K562 (cell line): ENCODE measurements at regions not wholly inside any gene's neighbourhood (a gene's known extent, or its start where the extent isn't known, plus 50 kb on each side); places are given as distances from the start of the nearest gene placed in this dataset.

Source experiments
- ATAC-seq: fragments of 200-7000 bp; cut with Tn5 transposase; 3 replicates; pipeline ENCODE4 v1.9.1; 2020; ENCODE audit warnings: moderate library complexity
- BruUV-seq: library from RNA; stranded (reverse); fragments of 400-500 nt; replicated peaks from 2 replicates; lab custom pipeline; 2021; lab: Mats Ljungman, UMichigan
- CTCF ChIA-PET: fragments of 300-600 bp; formaldehyde crosslinking; extraction: SDS; loops from one replicate; lab custom pipeline; 2021; ENCODE audit warnings: low intra/inter-chr PET ratio; lab: Yijun Ruan, JAX
- POLR2A ChIA-PET: fragments of 300-600, 350-650 bp; sonication (Branson Sonifier 250); formaldehyde crosslinking; extraction: SDS; loops from one replicate; lab custom pipeline; 2021; ENCODE audit warnings: antibody characterized with exemption, inconsistent platforms; lab: Yijun Ruan, JAX
- DNase-seq, 4 experiments: peaks; one replicate each; pipeline versions ENCODE4 v3.0.0 to v3.0.0-alpha.2; 2011 to 2018; ENCODE audit warnings: low spot score in 3 of 4, mixed read lengths in 3 of 4; ENCODE audit errors: extremely low read depth in 1 of 4
- FAIRE-seq: peaks from 2 replicates; lab custom pipeline; 2011; peaks lifted over from hg19 to GRCh38; lab: Jason Lieb, UNC
- H2AFZ ChIP-seq: 2 replicates; pipeline ENCODE4 v1.6.0; 2011; ENCODE audit warnings: low read depth, low read length, control low read depth, inconsistent platforms
- H3K27ac ChIP-seq: fragments of 200-600 bp; 3 replicates; pipeline ENCODE4 v1.8.0; 2011; ENCODE audit warnings: low read depth, mild to moderate bottlenecking, control low read depth, inconsistent platforms, low read length, moderate library complexity, mixed read lengths; ENCODE audit errors: extremely low read depth
- H3K27me3 ChIP-seq, 2 experiments: fragments of 300-600 bp in 1 of 2; 2 replicates in 1 of 2; 3 replicates in 1 of 2; pipeline versions ENCODE4 v1.6.0 to v1.8.0; 2011; ENCODE audit warnings: inconsistent platforms in 2 of 2, low read length in 2 of 2, mild to moderate bottlenecking in 1 of 2, mixed read lengths in 1 of 2, moderate library complexity in 1 of 2; ENCODE audit not compliant: control insufficient read depth in 2 of 2, insufficient read depth in 2 of 2
- H3K36me3 ChIP-seq: fragments of 300-600 bp; 3 replicates; pipeline ENCODE4 v1.8.0; 2011; ENCODE audit warnings: mild to moderate bottlenecking, low read length, inconsistent platforms; ENCODE audit not compliant: control insufficient read depth, insufficient read depth
- H3K4me1 ChIP-seq, 2 experiments: fragments of 200-600 bp in 1 of 2; replicated peaks in 1 of 2; 2 replicates in 1 of 2; 3 replicates in 1 of 2; pipeline versions ENCODE4 v1.5.1 to v1.8.0; 2011; ENCODE audit warnings: inconsistent platforms in 2 of 2, low read length in 2 of 2, mild to moderate bottlenecking in 1 of 2, mixed read lengths in 1 of 2, moderate library complexity in 1 of 2; ENCODE audit not compliant: control insufficient read depth in 2 of 2, insufficient read depth in 2 of 2
- H3K4me2 ChIP-seq: 2 replicates; pipeline ENCODE4 v1.6.1; 2011; ENCODE audit warnings: low read length, control low read depth, inconsistent platforms, mixed read lengths; ENCODE audit not compliant: insufficient read depth
- H3K4me3 ChIP-seq: fragments of 200-600 bp; sonication (generic), shearing (Covaris generic); 2 replicates; pipeline ENCODE4 v1.5.1; 2016; ENCODE audit warnings: control low read depth, inconsistent platforms
- H3K79me2 ChIP-seq: fragments of 200-600 bp; 3 replicates; pipeline ENCODE4 v1.8.0; 2011; ENCODE audit warnings: low read length, inconsistent platforms; ENCODE audit not compliant: control insufficient read depth, insufficient read depth
- H3K9ac ChIP-seq, 2 experiments: 2 replicates each; pipeline versions ENCODE4 v1.6.0 to v1.6.1; 2011; ENCODE audit warnings: low read depth in 2 of 2, low read length in 2 of 2, control low read depth in 1 of 2, inconsistent platforms in 1 of 2, mild to moderate bottlenecking in 1 of 2, mixed read lengths in 1 of 2; ENCODE audit not compliant: insufficient read depth in 1 of 2
- H3K9me1 ChIP-seq: one replicate; pipeline ENCODE4 v1.6.0; 2011; ENCODE audit warnings: inconsistent platforms, mild to moderate bottlenecking, low read length, moderate library complexity; ENCODE audit not compliant: control insufficient read depth, insufficient read depth
- H3K9me3 ChIP-seq: replicated peaks from 2 replicates; pipeline ENCODE4 v1.5.1; 2011; ENCODE audit warnings: low read depth, low read length, inconsistent platforms; ENCODE audit not compliant: control insufficient read depth, insufficient read depth
- H4K20me1 ChIP-seq: replicated peaks from 2 replicates; pipeline ENCODE4 v1.6.1; 2011; ENCODE audit warnings: low read length, inconsistent platforms, mixed read lengths; ENCODE audit not compliant: control insufficient read depth, insufficient read depth
- ARID2 ChIP-seq: fragments of 450-650 bp; IDR thresholded peaks from 2 replicates; pipeline ENCODE4 v1.6.1; 2017; ENCODE audit warnings: antibody characterized with exemption, mild to moderate bottlenecking
- DACH1 ChIP-seq: fragments of 450-650 bp; IDR thresholded peaks from 2 replicates; pipeline ENCODE4 v1.6.1; 2018; ENCODE audit not compliant: partially characterized antibody
- E2F3 ChIP-seq: fragments of 250-450 bp; sonication (Bioruptor Pico); IDR thresholded peaks from 2 replicates; pipeline ENCODE4 v1.4.0; 2020; ENCODE audit warnings: mild to moderate bottlenecking
- ERF ChIP-seq: fragments of 450-650 bp; formaldehyde crosslinking; IDR thresholded peaks from 2 replicates; pipeline ENCODE4 v1.4.0; 2020; ENCODE audit warnings: mild to moderate bottlenecking, mixed read lengths
- HNRNPK ChIP-seq: fragments of 200-400 bp; formaldehyde crosslinking; IDR thresholded peaks from one replicate; pipeline ENCODE4 v1.6.1; 2018; ENCODE audit warnings: mild to moderate bottlenecking, low read depth, low read length; ENCODE audit not compliant: poor library complexity, severe bottlenecking
- JUN ChIP-seq, 2 experiments: sonication (generic) in 1 of 2; formaldehyde crosslinking in 1 of 2; IDR thresholded peaks; 2 replicates each; pipeline versions ENCODE4 v1.6.1 to v1.8.0; 2012 to 2022; ENCODE audit warnings: borderline replicate concordance in 2 of 2, mild to moderate bottlenecking in 2 of 2, improper control_type of control experiment in 1 of 2, low read depth in 1 of 2, low read length in 1 of 2, missing genetic modification reagents in 1 of 2
- NCOA2 ChIP-seq, 2 experiments: fragments of 450-650 bp; IDR thresholded peaks; 2 replicates each; pipeline ENCODE4 v1.6.1; 2018; ENCODE audit warnings: mild to moderate bottlenecking in 2 of 2, moderate library complexity in 1 of 2; ENCODE audit not compliant: partially characterized antibody in 2 of 2
- PHF20 ChIP-seq: fragments of 450-650 bp; IDR thresholded peaks from 2 replicates; pipeline ENCODE4 v1.6.1; 2018; ENCODE audit not compliant: partially characterized antibody
- PURB ChIP-seq: sonication (generic); formaldehyde crosslinking; IDR thresholded peaks from 2 replicates; pipeline ENCODE4 v1.9.0; 2021; ENCODE audit warnings: low read depth, mild to moderate bottlenecking, missing genetic modification reagents
- RB1 ChIP-seq: fragments of 450-650 bp; IDR thresholded peaks from 2 replicates; pipeline ENCODE4 v1.6.1; 2017; ENCODE audit warnings: low read depth, mild to moderate bottlenecking
- SMARCC2 ChIP-seq: fragments of 450-650 bp; IDR thresholded peaks from 2 replicates; pipeline ENCODE4 v1.6.1; 2017; ENCODE audit warnings: antibody characterized with exemption, moderate library complexity, mild to moderate bottlenecking, low read depth
- ZNF197 ChIP-seq: fragments of 200-800 bp; sonication (Bioruptor generic); IDR thresholded peaks from 2 replicates; pipeline ENCODE4 v1.6.1; 2016; ENCODE audit warnings: low read depth, missing genetic modification characterization, missing compliant biosample characterization
- ZSCAN32 ChIP-seq: fragments of 450-650 bp; formaldehyde crosslinking; IDR thresholded peaks from 2 replicates; pipeline ENCODE4 v1.4.0; 2020; ENCODE audit warnings: mild to moderate bottlenecking, moderate library complexity
- in situ Hi-C: fragments of 300-500 bp; cut with MboI; formaldehyde crosslinking; loops from 4 replicates; pipeline ENCODE4 v1.15.0; 2018; ENCODE audit warnings: inconsistent platforms, mixed read lengths
- intact Hi-C: fragments of 100-400 bp; cut with micrococcal nuclease; formaldehyde crosslinking; loops from 2 replicates; pipeline ENCODE4 v1.14.2; 2022
- TF ChIP-seq, protein P1 (sequence below): sonication (generic); formaldehyde crosslinking; IDR thresholded peaks from 2 replicates; pipeline ENCODE4 v1.4.0; 2020; ENCODE audit warnings: mild to moderate bottlenecking, missing genetic modification reagents
- TF ChIP-seq, protein P2 (sequence below): sonication (generic); formaldehyde crosslinking; IDR thresholded peaks from 2 replicates; pipeline ENCODE4 v1.8.0; 2022; ENCODE audit warnings: mild to moderate bottlenecking, missing genetic modification reagents
- TF ChIP-seq, protein P3 (sequence below): fragments of 250-450 bp; sonication (Bioruptor Pico); IDR thresholded peaks from 2 replicates; pipeline ENCODE4 v1.5.0; 2021
- TF ChIP-seq, protein P4 (sequence below): fragments of 450-650 bp; IDR thresholded peaks from 2 replicates; pipeline ENCODE4 v1.7.0; 2016; ENCODE audit warnings: borderline replicate concordance

DNA sequence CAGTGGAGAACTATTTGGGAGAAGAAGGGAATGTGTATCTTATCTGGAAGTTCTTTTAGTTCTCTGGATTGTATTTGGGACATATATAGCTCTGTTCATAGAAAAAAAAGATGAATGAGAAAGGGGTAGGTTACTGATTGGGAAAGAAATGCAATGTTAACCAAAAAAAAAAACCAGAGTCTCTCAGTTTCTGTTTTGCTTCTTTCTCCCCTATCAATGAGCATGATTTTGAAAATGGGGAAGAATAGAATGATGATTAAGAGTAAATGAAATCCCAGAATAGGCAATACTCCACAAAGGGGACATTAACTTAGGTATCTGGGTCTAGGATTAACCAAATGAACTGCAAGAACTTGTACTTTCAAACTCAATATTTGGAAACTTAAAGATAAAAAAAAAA lies 92.9 kb downstream of the RHOU start:
- intact Hi-C loops = no loop called here
- BruUV-seq = no TSS peak
- POLR2A ChIA-PET = interaction anchor here (0.5 to 1.0 kb wide), 2 partner anchors 16 to 205 kb away, joined by 3 to 4 read pairs; no protein-coding TSS in a partner anchor

More for the DNA sequence above, 92.9 kb downstream of the RHOU start:
- Histone ChIP-seq H3K9ac (no peak overlapping the region), H3K9me1 (no peaks in the 10 kb centered on the region), H3K4me2 (no peak overlapping the region), H3K4me1 (no peaks in the 10 kb centered on the region), H3K27me3 (peaks cover 0 to 13% of the 10 kb centered on the region in 2 experiments; a peak in 2 of 5 replicates), H3K27ac (no peak overlapping the region), H2AFZ (no peak overlapping the region), H3K9me3 (no peaks in the 10 kb centered on the region), H3K79me2 (no peaks in the 10 kb centered on the region), H3K36me3 (no peaks in the 10 kb centered on the region), H4K20me1 (no peaks in the 10 kb centered on the region), H3K4me3 (no peak overlapping the region)
- in situ Hi-C loops = no loop called here
- TF ChIP-seq ARID2 (no peak), PURB (no peak), HNRNPK (no peak), ERF (CRISPR knock-in tag) (no peak), ZNF197 (no peak), E2F3 (no peak), JUN (IDR thresholded peaks at IDR 0.05; ENCODE audit: borderline replicate concordance, low read depth, low read length) (no peak), JUN (CRISPR knock-in tag; IDR thresholded peaks at IDR 0.05; ENCODE audit: borderline replicate concordance) (no peak), DACH1 (no peak), NCOA2 (IDR thresholded peaks at IDR 0.05; ENCODE audit: partially characterized antibody in 2 of 2) (no peak), PHF20 (no peak), RB1 (no peak), SMARCC2 (no peak), ZSCAN32 (CRISPR knock-in tag) (no peak)
- TF ChIP-seq, protein P1, sequence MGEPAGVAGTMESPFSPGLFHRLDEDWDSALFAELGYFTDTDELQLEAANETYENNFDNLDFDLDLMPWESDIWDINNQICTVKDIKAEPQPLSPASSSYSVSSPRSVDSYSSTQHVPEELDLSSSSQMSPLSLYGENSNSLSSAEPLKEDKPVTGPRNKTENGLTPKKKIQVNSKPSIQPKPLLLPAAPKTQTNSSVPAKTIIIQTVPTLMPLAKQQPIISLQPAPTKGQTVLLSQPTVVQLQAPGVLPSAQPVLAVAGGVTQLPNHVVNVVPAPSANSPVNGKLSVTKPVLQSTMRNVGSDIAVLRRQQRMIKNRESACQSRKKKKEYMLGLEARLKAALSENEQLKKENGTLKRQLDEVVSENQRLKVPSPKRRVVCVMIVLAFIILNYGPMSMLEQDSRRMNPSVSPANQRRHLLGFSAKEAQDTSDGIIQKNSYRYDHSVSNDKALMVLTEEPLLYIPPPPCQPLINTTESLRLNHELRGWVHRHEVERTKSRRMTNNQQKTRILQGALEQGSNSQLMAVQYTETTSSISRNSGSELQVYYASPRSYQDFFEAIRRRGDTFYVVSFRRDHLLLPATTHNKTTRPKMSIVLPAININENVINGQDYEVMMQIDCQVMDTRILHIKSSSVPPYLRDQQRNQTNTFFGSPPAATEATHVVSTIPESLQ (CRISPR knock-in tag) = no peak
- TF ChIP-seq, protein P2, sequence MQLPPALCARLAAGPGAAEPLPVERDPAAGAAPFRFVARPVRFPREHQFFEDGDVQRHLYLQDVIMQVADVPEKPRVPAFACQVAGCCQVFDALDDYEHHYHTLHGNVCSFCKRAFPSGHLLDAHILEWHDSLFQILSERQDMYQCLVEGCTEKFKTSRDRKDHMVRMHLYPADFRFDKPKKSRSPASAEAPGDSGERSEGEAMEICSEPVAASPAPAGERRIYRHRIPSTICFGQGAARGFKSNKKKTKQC (CRISPR knock-in tag) = no peak
- TF ChIP-seq, protein P3, sequence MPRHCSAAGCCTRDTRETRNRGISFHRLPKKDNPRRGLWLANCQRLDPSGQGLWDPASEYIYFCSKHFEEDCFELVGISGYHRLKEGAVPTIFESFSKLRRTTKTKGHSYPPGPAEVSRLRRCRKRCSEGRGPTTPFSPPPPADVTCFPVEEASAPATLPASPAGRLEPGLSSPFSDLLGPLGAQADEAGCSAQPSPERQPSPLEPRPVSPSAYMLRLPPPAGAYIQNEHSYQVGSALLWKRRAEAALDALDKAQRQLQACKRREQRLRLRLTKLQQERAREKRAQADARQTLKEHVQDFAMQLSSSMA = no peak
- TF ChIP-seq, protein P4, sequence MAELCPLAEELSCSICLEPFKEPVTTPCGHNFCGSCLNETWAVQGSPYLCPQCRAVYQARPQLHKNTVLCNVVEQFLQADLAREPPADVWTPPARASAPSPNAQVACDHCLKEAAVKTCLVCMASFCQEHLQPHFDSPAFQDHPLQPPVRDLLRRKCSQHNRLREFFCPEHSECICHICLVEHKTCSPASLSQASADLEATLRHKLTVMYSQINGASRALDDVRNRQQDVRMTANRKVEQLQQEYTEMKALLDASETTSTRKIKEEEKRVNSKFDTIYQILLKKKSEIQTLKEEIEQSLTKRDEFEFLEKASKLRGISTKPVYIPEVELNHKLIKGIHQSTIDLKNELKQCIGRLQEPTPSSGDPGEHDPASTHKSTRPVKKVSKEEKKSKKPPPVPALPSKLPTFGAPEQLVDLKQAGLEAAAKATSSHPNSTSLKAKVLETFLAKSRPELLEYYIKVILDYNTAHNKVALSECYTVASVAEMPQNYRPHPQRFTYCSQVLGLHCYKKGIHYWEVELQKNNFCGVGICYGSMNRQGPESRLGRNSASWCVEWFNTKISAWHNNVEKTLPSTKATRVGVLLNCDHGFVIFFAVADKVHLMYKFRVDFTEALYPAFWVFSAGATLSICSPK = no peak
- CTCF ChIA-PET = no interaction called here
- ATAC-seq = no peak
- no peak for FAIRE-seq
- no peak for DNase-seq
